NCI-H345 (cell line): ENCODE measurements at regions not wholly inside any gene's neighbourhood (a gene's known extent, or its start where the extent isn't known, plus 50 kb on each side); places are given as distances from the start of the nearest gene placed in this dataset.

Experiments
- DNase-seq: peaks from one replicate; lab custom pipeline; 2025; lab: John Stamatoyannopoulos, UW

- no peak for DNase-seq
These were observed 156.4 kb downstream of the PTGER3 start for GRCh38 chr1:70891051-70891843.

GRCh38 chr1:70892140-70892539 is 155.5 kb downstream of the PTGER3 start:
- no peak for DNase-seq

- DNase-seq = no peak
These were observed 154.7 kb downstream of the PTGER3 start for GRCh38 chr1:70892930-70893329.

GRCh38 chr1:70893381-70893780 is 154.2 kb downstream of the PTGER3 start:
- DNase-seq = no peak

GRCh38 chr1:70895531-70895930 is 152.1 kb downstream of the PTGER3 start:
- no peak for DNase-seq

- DNase-seq = no peak
These were observed 151.4 kb downstream of the PTGER3 start for GRCh38 chr1:70896224-70896623.

GRCh38 chr1:70897273-70897672 is 150.3 kb downstream of the PTGER3 start:
- DNase-seq = no peak

GRCh38 chr1:70899735-70900134 is 147.9 kb downstream of the PTGER3 start:
- DNase-seq = no peak

GRCh38 chr1:70902211-70902610 is 145.4 kb downstream of the PTGER3 start:
- no peak for DNase-seq

- no peak for DNase-seq
These were observed 140.8 kb downstream of the PTGER3 start for GRCh38 chr1:70906800-70907199.

- no peak for DNase-seq
These were observed 139.9 kb downstream of the PTGER3 start for GRCh38 chr1:70907563-70908310.

- DNase-seq = no peak
These were observed 138.3 kb downstream of the PTGER3 start for GRCh38 chr1:70909262-70909822.

- no peak for DNase-seq
These were observed 137.6 kb downstream of the PTGER3 start for GRCh38 chr1:70910013-70910412.

GRCh38 chr1:70911861-70912260 is 135.8 kb downstream of the PTGER3 start:
- no peak for DNase-seq

GRCh38 chr1:70914224-70914623 is 133.4 kb downstream of the PTGER3 start:
- DNase-seq = no peak

GRCh38 chr1:70915258-70916033 is 132.2 kb downstream of the PTGER3 start:
- DNase-seq = no peak

- DNase-seq = no peak
These were observed 131.6 kb downstream of the PTGER3 start for GRCh38 chr1:70916034-70916427.

- no peak for DNase-seq
These were observed 127.8 kb downstream of the PTGER3 start for GRCh38 chr1:70919706-70920323.
